ENCODE measurements at regions not wholly inside any gene's neighbourhood (a gene's known extent, or its start where the extent isn't known, plus 50 kb on each side); places are given as distances from the start of the nearest gene placed in this dataset.

GRCh38 chr9:86531273-86531970 lies 177.2 kb upstream of the TUT7 start:
- Mint-ChIP-seq H3K27me3 (ENCODE audit: unreplicated experiment) (peaks cover 39% of the 10 kb centered on the region), H3K4me3 (ENCODE audit: low read depth, unreplicated experiment) (no peak overlapping the region), H3K4me1 (ENCODE audit: low read depth, unreplicated experiment) (no peaks in the 10 kb centered on the region), H3K27ac (ENCODE audit: unreplicated experiment) (no peak overlapping the region), H3K9me3 (ENCODE audit: low read depth, unreplicated experiment) (no peaks in the 10 kb centered on the region), H3K36me3 (ENCODE audit: insufficient read depth, unreplicated experiment) (no peaks in the 10 kb centered on the region)
- CTCF ChIA-PET: no interaction called here
- no peak for DNase-seq
- intact Hi-C loops (cut with micrococcal nuclease; ENCODE audit: unreplicated experiment): no loop called here
- no peak for TF ChIP-seq CTCF (IDR thresholded peaks at IDR 0.05; ENCODE audit: unreplicated experiment)
- BruUV-seq (replicated peaks): no TSS peak

- no peak for DNase-seq
- H3K4me1 Mint-ChIP-seq (ENCODE audit: low read depth, unreplicated experiment): no peaks in the 10 kb centered on the region
- no TSS peak for BruUV-seq (replicated peaks)
- intact Hi-C loops (cut with micrococcal nuclease; ENCODE audit: unreplicated experiment): no loop called here
- no peaks in the 10 kb centered on the region for H3K9me3 Mint-ChIP-seq (ENCODE audit: low read depth, unreplicated experiment)
- H3K36me3 Mint-ChIP-seq (ENCODE audit: insufficient read depth, unreplicated experiment): no peaks in the 10 kb centered on the region
- H3K27me3 Mint-ChIP-seq (ENCODE audit: unreplicated experiment): peaks cover 52% of the 10 kb centered on the region
- no peak overlapping the region for H3K27ac Mint-ChIP-seq (ENCODE audit: unreplicated experiment)
- CTCF ChIA-PET: no interaction called here
- TF ChIP-seq CTCF (IDR thresholded peaks at IDR 0.05; ENCODE audit: unreplicated experiment): no peak
- H3K4me3 Mint-ChIP-seq (ENCODE audit: low read depth, unreplicated experiment): no peak overlapping the region
These were observed 175.5 kb upstream of the TUT7 start for GRCh38 chr9:86529496-86530275.

- no TSS peak for BruUV-seq (replicated peaks)
- intact Hi-C loops (cut with micrococcal nuclease; ENCODE audit: unreplicated experiment): no loop called here
- no peak for DNase-seq
- H3K27ac Mint-ChIP-seq (ENCODE audit: unreplicated experiment): no peak overlapping the region
- no peaks in the 10 kb centered on the region for H3K9me3 Mint-ChIP-seq (ENCODE audit: low read depth, unreplicated experiment)
- no peak overlapping the region for H3K4me3 Mint-ChIP-seq (ENCODE audit: low read depth, unreplicated experiment)
- H3K27me3 Mint-ChIP-seq (ENCODE audit: unreplicated experiment): peaks cover 39% of the 10 kb centered on the region
- no peak for TF ChIP-seq CTCF (IDR thresholded peaks at IDR 0.05; ENCODE audit: unreplicated experiment)
- CTCF ChIA-PET: no interaction called here
- no peaks in the 10 kb centered on the region for H3K36me3 Mint-ChIP-seq (ENCODE audit: insufficient read depth, unreplicated experiment)
- H3K4me1 Mint-ChIP-seq (ENCODE audit: low read depth, unreplicated experiment): no peaks in the 10 kb centered on the region
These were observed 171.8 kb upstream of the TUT7 start for GRCh38 chr9:86526021-86526420.

GRCh38 chr9:86525182-86525581 lies 171.0 kb upstream of the TUT7 start:
- peaks cover 39% of the 10 kb centered on the region for H3K27me3 Mint-ChIP-seq (ENCODE audit: unreplicated experiment)
- no peaks in the 10 kb centered on the region for H3K9me3 Mint-ChIP-seq (ENCODE audit: low read depth, unreplicated experiment)
- CTCF ChIA-PET: no interaction called here
- no peak for DNase-seq
- H3K4me3 Mint-ChIP-seq (ENCODE audit: low read depth, unreplicated experiment): no peak overlapping the region
- H3K27ac Mint-ChIP-seq (ENCODE audit: unreplicated experiment): no peak overlapping the region
- no TSS peak for BruUV-seq (replicated peaks)
- H3K4me1 Mint-ChIP-seq (ENCODE audit: low read depth, unreplicated experiment): no peaks in the 10 kb centered on the region
- intact Hi-C loops (cut with micrococcal nuclease; ENCODE audit: unreplicated experiment): no loop called here
- TF ChIP-seq CTCF (IDR thresholded peaks at IDR 0.05; ENCODE audit: unreplicated experiment): no peak
- H3K36me3 Mint-ChIP-seq (ENCODE audit: insufficient read depth, unreplicated experiment): no peaks in the 10 kb centered on the region
